ENCODE measurements at regions not wholly inside any gene's neighbourhood (a gene's known extent, or its start where the extent isn't known, plus 50 kb on each side); places are given as distances from the start of the nearest gene placed in this dataset.

DNA sequence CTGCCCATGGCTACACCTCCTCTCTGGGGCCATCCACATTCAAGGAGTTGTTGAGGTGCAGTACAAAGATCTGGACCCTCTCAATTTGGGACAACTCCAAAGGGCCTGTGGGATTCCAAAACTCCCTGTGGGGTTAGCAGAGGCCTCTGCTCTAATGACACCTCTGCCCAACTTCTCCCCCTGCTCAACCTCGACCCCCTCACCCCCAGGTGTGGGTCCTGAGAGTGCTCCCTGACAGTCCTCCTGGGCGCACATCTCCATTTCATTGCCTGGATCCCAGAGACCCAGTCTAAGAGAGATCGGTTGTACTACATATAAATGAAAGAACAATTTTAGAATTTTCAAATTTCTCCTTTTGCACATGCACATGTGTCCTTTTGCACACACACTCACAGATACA, 73.0 kb upstream of the NKD1 start:
- DNase-seq (no peak), ATAC-seq (no peak)
- no peaks in the 10 kb centered on the region for H3K9me3 ChIP-seq
- H3K4me3 ChIP-seq = no peak overlapping the region
- intact Hi-C loops (cut with DNase I, micrococcal nuclease) = no loop called here
- H3K36me3 ChIP-seq (ENCODE audit: low read depth) = no peaks in the 10 kb centered on the region
- H3K4me1 ChIP-seq (ENCODE audit: low read depth) = peaks cover 7% of the 10 kb centered on the region
- TF ChIP-seq, protein P1, sequence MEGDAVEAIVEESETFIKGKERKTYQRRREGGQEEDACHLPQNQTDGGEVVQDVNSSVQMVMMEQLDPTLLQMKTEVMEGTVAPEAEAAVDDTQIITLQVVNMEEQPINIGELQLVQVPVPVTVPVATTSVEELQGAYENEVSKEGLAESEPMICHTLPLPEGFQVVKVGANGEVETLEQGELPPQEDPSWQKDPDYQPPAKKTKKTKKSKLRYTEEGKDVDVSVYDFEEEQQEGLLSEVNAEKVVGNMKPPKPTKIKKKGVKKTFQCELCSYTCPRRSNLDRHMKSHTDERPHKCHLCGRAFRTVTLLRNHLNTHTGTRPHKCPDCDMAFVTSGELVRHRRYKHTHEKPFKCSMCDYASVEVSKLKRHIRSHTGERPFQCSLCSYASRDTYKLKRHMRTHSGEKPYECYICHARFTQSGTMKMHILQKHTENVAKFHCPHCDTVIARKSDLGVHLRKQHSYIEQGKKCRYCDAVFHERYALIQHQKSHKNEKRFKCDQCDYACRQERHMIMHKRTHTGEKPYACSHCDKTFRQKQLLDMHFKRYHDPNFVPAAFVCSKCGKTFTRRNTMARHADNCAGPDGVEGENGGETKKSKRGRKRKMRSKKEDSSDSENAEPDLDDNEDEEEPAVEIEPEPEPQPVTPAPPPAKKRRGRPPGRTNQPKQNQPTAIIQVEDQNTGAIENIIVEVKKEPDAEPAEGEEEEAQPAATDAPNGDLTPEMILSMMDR (IDR thresholded peaks at IDR 0.05) = no peak

DNA sequence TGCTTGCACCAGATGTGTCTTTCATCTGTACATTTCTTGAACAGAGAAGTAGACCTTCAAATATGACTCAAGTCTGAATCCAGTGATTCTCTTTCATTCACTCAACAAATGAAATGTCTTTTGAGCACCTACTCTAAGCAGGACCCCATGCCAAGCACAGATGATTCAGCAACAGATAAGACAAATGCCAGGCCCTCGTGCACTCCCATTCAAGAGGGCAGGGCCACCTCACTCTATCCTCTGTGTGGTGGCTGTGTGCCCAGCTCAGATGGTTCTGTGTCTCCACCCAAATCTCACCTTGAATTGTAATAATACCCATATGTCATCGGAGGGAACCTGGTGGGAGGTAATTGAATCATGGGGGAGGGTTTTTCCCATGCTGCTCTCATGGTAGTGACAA, 74.1 kb upstream of the NKD1 start:
- no peaks in the 10 kb centered on the region for H3K9me3 ChIP-seq
- H3K4me1 ChIP-seq (ENCODE audit: low read depth) = peaks cover 7% of the 10 kb centered on the region
- no peak for DNase-seq
- TF ChIP-seq, protein P1 (IDR thresholded peaks at IDR 0.05) = no peak
- peak; percentile 19 for ATAC-seq
- H3K4me3 ChIP-seq = no peak overlapping the region
- no peaks in the 10 kb centered on the region for H3K36me3 ChIP-seq (ENCODE audit: low read depth)
- intact Hi-C loops (cut with DNase I, micrococcal nuclease) = no loop called here

DNA sequence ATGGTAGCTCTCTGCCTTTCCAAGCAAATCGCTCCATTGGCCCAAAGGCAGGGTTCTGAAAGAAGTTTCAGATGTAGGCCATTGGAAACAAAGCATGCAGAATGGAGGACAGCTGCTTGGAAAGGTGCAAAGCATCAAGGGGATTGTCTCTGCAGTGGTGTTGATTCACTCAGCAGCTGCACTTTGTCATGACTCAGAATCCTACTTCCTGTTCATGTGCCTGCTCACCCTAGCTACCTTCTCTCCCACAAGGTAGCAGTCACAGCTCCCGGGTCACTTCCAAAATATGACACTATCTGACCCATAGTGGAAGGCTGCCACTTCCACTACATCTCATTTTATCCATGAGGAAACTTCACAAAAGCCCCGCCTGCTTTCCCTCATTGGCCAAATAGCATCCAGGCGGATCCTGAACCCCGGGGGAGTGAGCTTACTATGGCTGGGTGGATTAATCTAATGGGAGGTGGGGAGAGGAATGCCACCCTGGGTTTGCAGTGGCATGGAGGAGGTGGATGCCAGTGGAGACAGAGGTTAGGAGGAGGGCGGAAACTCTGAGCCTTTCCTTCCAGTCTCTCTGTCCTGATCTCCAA, 74.7 kb upstream of the NKD1 start:
- TF ChIP-seq, protein P1 (IDR thresholded peaks at IDR 0.05) = no peak
- intact Hi-C loops (cut with DNase I, micrococcal nuclease) = no loop called here
- ATAC-seq (no peak), DNase-seq (no peak)
- Histone ChIP-seq H3K4me1 (ENCODE audit: low read depth) (peaks cover 3% of the 10 kb centered on the region), H3K36me3 (ENCODE audit: low read depth) (no peaks in the 10 kb centered on the region), H3K9me3 (no peaks in the 10 kb centered on the region), H3K4me3 (no peak overlapping the region)

DNA sequence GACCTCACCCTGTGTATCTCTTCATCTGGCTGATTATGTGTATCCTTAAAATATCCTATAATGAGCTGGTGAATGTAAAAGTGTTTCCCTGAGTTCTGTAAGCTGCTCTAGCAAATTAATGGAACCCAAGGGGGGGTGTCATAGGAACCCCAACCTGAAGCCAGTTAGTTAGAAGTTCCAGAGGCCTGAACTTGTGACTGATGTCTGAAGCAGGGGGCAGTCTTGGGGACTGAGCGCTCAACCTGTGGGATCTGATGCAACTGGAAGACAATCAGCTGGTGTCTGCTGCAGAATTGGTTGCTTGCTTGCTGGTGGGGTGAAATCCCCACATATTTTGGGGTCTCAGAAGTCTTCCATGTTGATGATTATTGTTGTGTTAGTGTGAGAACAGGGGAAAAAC, 75.7 kb upstream of the NKD1 start:
- Histone ChIP-seq H3K36me3 (ENCODE audit: low read depth) (no peaks in the 10 kb centered on the region), H3K9me3 (no peaks in the 10 kb centered on the region), H3K4me1 (ENCODE audit: low read depth) (no peaks in the 10 kb centered on the region), H3K4me3 (no peak overlapping the region)
- DNase-seq (no peak), ATAC-seq (no peak)
- TF ChIP-seq, protein P1 (IDR thresholded peaks at IDR 0.05) = no peak
- intact Hi-C loops (cut with DNase I, micrococcal nuclease) = no loop called here

DNA sequence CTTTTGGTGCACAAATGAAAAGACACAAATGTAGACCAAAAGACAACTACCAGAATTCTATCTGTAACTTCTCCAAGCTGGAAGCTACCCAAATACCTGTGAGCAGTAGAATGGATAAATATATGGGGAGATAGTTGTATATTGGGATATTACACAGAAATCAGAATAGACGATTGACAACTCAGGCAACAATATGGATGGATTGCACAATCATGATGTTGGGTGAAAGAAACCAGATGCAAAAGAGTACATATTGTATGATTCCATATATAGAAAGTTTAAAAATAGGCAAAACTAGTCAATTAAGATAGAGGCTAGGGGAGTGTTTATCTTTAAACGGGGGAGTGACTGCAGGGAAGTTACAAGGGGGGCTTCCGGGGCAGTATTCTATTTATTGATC, 77.5 kb upstream of the NKD1 start:
- no peaks in the 10 kb centered on the region for H3K9me3 ChIP-seq
- DNase-seq = no peak
- ATAC-seq = no peak
- TF ChIP-seq, protein P1 (IDR thresholded peaks at IDR 0.05) = no peak
- intact Hi-C loops (cut with DNase I, micrococcal nuclease) = no loop called here
- no peaks in the 10 kb centered on the region for H3K36me3 ChIP-seq (ENCODE audit: low read depth)
- H3K4me1 ChIP-seq (ENCODE audit: low read depth) = no peaks in the 10 kb centered on the region
- no peak overlapping the region for H3K4me3 ChIP-seq

Measured in mucosa of descending colon (tissue), 3 donors.